Vagina (tissue), 2 donors: ENCODE measurements at regions not wholly inside any gene's neighbourhood (a gene's known extent, or its start where the extent isn't known, plus 50 kb on each side); places are given as distances from the start of the nearest gene placed in this dataset.

Source experiments
- POLR2A ChIP-seq, 2 donors: fragments of 450-650 bp; IDR thresholded peaks; one replicate each; pipeline ENCODE4 v1.6.1; 2017; ENCODE audit warnings: antibody characterized with exemption in 2 of 2, mild to moderate bottlenecking in 2 of 2, moderate library complexity in 2 of 2
- TF ChIP-seq, protein P1 (sequence below), 3 experiments: fragments of 450-650 bp in 2 of 3; fragments of 200-600 bp in 1 of 3; sonication (generic) in 1 of 3; IDR thresholded peaks; one replicate each; pipeline ENCODE4 v1.5.1; 2017 to 2019; ENCODE audit warnings: antibody characterized with exemption in 3 of 3, mild to moderate bottlenecking in 2 of 3, moderate library complexity in 2 of 3

DNA sequence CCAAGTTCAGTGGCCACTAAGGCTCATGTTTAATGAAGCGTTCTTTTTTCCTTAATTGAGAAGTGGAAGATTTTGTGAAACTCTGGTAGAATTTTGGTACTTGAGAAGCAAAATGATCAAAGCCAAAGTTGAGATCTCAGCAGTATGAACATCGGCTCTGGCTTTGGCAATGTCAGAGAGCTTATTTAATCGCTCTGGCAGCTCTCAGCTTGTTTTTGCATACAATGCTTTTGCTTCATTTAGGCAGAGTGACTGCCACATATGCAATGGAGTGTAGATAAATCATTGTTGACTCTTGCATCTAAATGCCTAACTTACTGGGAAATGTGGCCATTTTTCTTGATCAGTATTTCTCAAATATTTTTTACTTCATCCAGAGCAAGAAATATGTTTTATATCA, 135.7 kb downstream of the AASDH start:
- TF ChIP-seq, protein P1, sequence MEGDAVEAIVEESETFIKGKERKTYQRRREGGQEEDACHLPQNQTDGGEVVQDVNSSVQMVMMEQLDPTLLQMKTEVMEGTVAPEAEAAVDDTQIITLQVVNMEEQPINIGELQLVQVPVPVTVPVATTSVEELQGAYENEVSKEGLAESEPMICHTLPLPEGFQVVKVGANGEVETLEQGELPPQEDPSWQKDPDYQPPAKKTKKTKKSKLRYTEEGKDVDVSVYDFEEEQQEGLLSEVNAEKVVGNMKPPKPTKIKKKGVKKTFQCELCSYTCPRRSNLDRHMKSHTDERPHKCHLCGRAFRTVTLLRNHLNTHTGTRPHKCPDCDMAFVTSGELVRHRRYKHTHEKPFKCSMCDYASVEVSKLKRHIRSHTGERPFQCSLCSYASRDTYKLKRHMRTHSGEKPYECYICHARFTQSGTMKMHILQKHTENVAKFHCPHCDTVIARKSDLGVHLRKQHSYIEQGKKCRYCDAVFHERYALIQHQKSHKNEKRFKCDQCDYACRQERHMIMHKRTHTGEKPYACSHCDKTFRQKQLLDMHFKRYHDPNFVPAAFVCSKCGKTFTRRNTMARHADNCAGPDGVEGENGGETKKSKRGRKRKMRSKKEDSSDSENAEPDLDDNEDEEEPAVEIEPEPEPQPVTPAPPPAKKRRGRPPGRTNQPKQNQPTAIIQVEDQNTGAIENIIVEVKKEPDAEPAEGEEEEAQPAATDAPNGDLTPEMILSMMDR (IDR thresholded peaks at IDR 0.05): no peak
- no peak for TF ChIP-seq POLR2A (IDR thresholded peaks at IDR 0.05)
